Natural killer cell (primary cell): ENCODE measurements at regions not wholly inside any gene's neighbourhood (a gene's known extent, or its start where the extent isn't known, plus 50 kb on each side); places are given as distances from the start of the nearest gene placed in this dataset.

Experiments used
- ATAC-seq, 3 donors: fragments of 150-1000 bp in 2 of 3; fragments of 200-7000 bp in 1 of 3; cut with Tn5 transposase; 1 replicate in 1 of 3; 2 replicates in 2 of 3; pipeline ENCODE4 v1.10.0; 2021; ENCODE audit warnings: mild to moderate bottlenecking in 2 of 3, moderate library complexity in 2 of 3
- DNase-seq, 2 donors: peaks; one replicate each; pipeline versions ENCODE4 v3.0.0 to v3.0.0-alpha.2; 2013 to 2021; ENCODE audit warnings: mixed read lengths in 1 of 2
- H3K27ac ChIP-seq: one replicate; pipeline ENCODE4 v1.5.1; 2013; ENCODE audit warnings: mild to moderate bottlenecking, low read length
- H3K27me3 ChIP-seq: one replicate; pipeline ENCODE4 v1.6.1; 2013; ENCODE audit warnings: low read length; ENCODE audit not compliant: control insufficient read depth, insufficient read depth
- H3K36me3 ChIP-seq: one replicate; pipeline ENCODE4 v1.6.1; 2013; ENCODE audit warnings: low read length; ENCODE audit not compliant: control insufficient read depth, insufficient read depth
- H3K4me1 ChIP-seq: one replicate; pipeline ENCODE4 v1.6.1; 2013; ENCODE audit warnings: low read length; ENCODE audit not compliant: control insufficient read depth, insufficient read depth
- H3K4me3 ChIP-seq: one replicate; pipeline ENCODE4 v1.5.1; 2013; ENCODE audit warnings: low read length
- H3K9me3 ChIP-seq: one replicate; pipeline ENCODE4 v1.6.1; 2013; ENCODE audit warnings: low read length; ENCODE audit not compliant: control insufficient read depth, insufficient read depth
- H3K27ac Mint-ChIP-seq, 2 donors: one replicate each; pipeline ENCODE4 v1.8.0; 2022; ENCODE audit warnings: mild to moderate bottlenecking in 2 of 2, mixed read lengths in 2 of 2, moderate library complexity in 1 of 2
- H3K27me3 Mint-ChIP-seq, 2 donors: one replicate each; pipeline ENCODE4 v1.8.0; 2022; ENCODE audit warnings: low read depth in 2 of 2, mixed read lengths in 2 of 2
- H3K36me3 Mint-ChIP-seq: one replicate; pipeline ENCODE4 v1.8.0; 2022; ENCODE audit warnings: mixed read lengths
- H3K4me1 Mint-ChIP-seq, 2 donors: one replicate each; pipeline ENCODE4 v1.8.0; 2022; ENCODE audit warnings: mixed read lengths in 2 of 2
- H3K4me3 Mint-ChIP-seq: one replicate; pipeline ENCODE4 v1.8.0; 2022; ENCODE audit warnings: mild to moderate bottlenecking, moderate library complexity, mixed read lengths
- H3K9me3 Mint-ChIP-seq, 2 donors: one replicate each; pipeline ENCODE4 v1.8.0; 2022; ENCODE audit warnings: mixed read lengths in 2 of 2
- CTCF ChIP-seq: fragments of 200-600 bp; IDR thresholded peaks from one replicate; pipeline ENCODE4 v1.8.0; 2022; ENCODE audit warnings: antibody characterized with exemption
- WGBS: methylation state at CpG from one replicate; pipeline ENCODE4 v1.1.7; 2013; ENCODE audit warnings: missing lambda C conversion rate; ENCODE audit not compliant: insufficient coverage; 5-methylcytosine and 5-hydroxymethylcytosine counted together
- intact Hi-C: fragments of 100-400 bp; cut with micrococcal nuclease; formaldehyde crosslinking; loops from one replicate; pipeline ENCODE4 v1.14.2; 2022

GRCh38 chr4:60116592-60116991 lies 1083.5 kb upstream of the ADGRL3 start:
- 100% methylated on average over 1 of the region's 3 CpGs for WGBS
- no peaks in the 10 kb centered on the region for H3K36me3 ChIP-seq
- H3K4me3 ChIP-seq, result no peak overlapping the region
- Mint-ChIP-seq H3K4me1 (no peaks in the 10 kb centered on the region), H3K4me3 (no peak overlapping the region), H3K9me3 (peaks cover 11 to 16% of the 10 kb centered on the region in 2 donors), H3K27ac (no peak overlapping the region), H3K36me3 (peaks cover 8% of the 10 kb centered on the region), H3K27me3 (no peaks in the 10 kb centered on the region)
- no peak overlapping the region for H3K27ac ChIP-seq
- no peaks in the 10 kb centered on the region for H3K27me3 ChIP-seq
- intact Hi-C loops, result no loop called here
- no peak for TF ChIP-seq CTCF
- no peaks in the 10 kb centered on the region for H3K4me1 ChIP-seq
- DNase-seq (no peak), ATAC-seq (no peak)
- H3K9me3 ChIP-seq, result no peaks in the 10 kb centered on the region

GRCh38 chr4:60117726-60118323 lies 1082.3 kb upstream of the ADGRL3 start:
- intact Hi-C loops, result no loop called here
- Mint-ChIP-seq H3K36me3 (peaks cover 8% of the 10 kb centered on the region), H3K27me3 (no peaks in the 10 kb centered on the region), H3K9me3 (peaks cover 9 to 14% of the 10 kb centered on the region in 2 donors), H3K4me1 (no peaks in the 10 kb centered on the region), H3K27ac (no peak overlapping the region), H3K4me3 (no peak overlapping the region)
- no peak for ATAC-seq
- Histone ChIP-seq H3K27ac (no peak overlapping the region), H3K27me3 (no peaks in the 10 kb centered on the region), H3K9me3 (no peaks in the 10 kb centered on the region), H3K4me3 (no peak overlapping the region), H3K4me1 (no peaks in the 10 kb centered on the region), H3K36me3 (no peaks in the 10 kb centered on the region)
- no peak for DNase-seq
- TF ChIP-seq CTCF, result no peak
- WGBS, result 88% methylated on average over 2 of the region's 3 CpGs

- H3K4me3 Mint-ChIP-seq, result no peak overlapping the region
- H3K9me3 Mint-ChIP-seq, result peaks cover 5 to 6% of the 10 kb centered on the region in 2 donors
- no peaks in the 10 kb centered on the region for H3K4me1 Mint-ChIP-seq
- Histone ChIP-seq H3K36me3 (no peaks in the 10 kb centered on the region), H3K9me3 (no peaks in the 10 kb centered on the region), H3K4me1 (no peaks in the 10 kb centered on the region), H3K27me3 (no peaks in the 10 kb centered on the region), H3K27ac (no peak overlapping the region), H3K4me3 (no peak overlapping the region)
- no peak overlapping the region for H3K27ac Mint-ChIP-seq
- no peak for TF ChIP-seq CTCF
- intact Hi-C loops, result no loop called here
- DNase-seq, result no peak
- WGBS, result no CpG with 5 or more reads among the region's 6 CpGs
- ATAC-seq, result no peak
- H3K27me3 Mint-ChIP-seq, result no peaks in the 10 kb centered on the region
- H3K36me3 Mint-ChIP-seq, result no peaks in the 10 kb centered on the region
These were observed 1077.3 kb upstream of the ADGRL3 start for GRCh38 chr4:60122820-60123219.

GRCh38 chr4:60128888-60129287 lies 1071.2 kb upstream of the ADGRL3 start:
- intact Hi-C loops, result no loop called here
- TF ChIP-seq CTCF, result no peak
- peaks cover 7 to 14% of the 10 kb centered on the region in 2 donors for H3K9me3 Mint-ChIP-seq
- H3K4me3 ChIP-seq, result no peak overlapping the region
- ATAC-seq (no peak), DNase-seq (no peak)
- H3K27ac Mint-ChIP-seq, result no peak overlapping the region
- H3K4me1 ChIP-seq, result no peaks in the 10 kb centered on the region
- 74% methylated on average over 3 of the region's 4 CpGs for WGBS
- H3K27ac ChIP-seq, result no peak overlapping the region
- H3K4me3 Mint-ChIP-seq, result no peak overlapping the region
- no peaks in the 10 kb centered on the region for H3K9me3 ChIP-seq
- H3K36me3 Mint-ChIP-seq, result no peaks in the 10 kb centered on the region
- H3K4me1 Mint-ChIP-seq, result no peaks in the 10 kb centered on the region
- H3K27me3 Mint-ChIP-seq, result no peaks in the 10 kb centered on the region
- no peaks in the 10 kb centered on the region for H3K36me3 ChIP-seq
- no peaks in the 10 kb centered on the region for H3K27me3 ChIP-seq
